Effector memory CD8-positive, alpha-beta T cell (primary cell): ENCODE measurements at regions not wholly inside any gene's neighbourhood (a gene's known extent, or its start where the extent isn't known, plus 50 kb on each side); places are given as distances from the start of the nearest gene placed in this dataset.

ENCODE experiments used
- ATAC-seq: fragments of 150-1000 bp; cut with Tn5 transposase; replicated peaks from 2 replicates; pipeline ENCODE4 v1.10.0; 2021; ENCODE audit warnings: mild to moderate bottlenecking, moderate library complexity
- DNase-seq, 3 experiments: peaks; one replicate each; pipeline ENCODE4 v3.0.0; 2021
- H3K27ac Mint-ChIP-seq, 2 donors: one replicate each; pipeline ENCODE4 v1.8.0; 2022; ENCODE audit warnings: mild to moderate bottlenecking in 2 of 2, mixed read lengths in 2 of 2, moderate library complexity in 2 of 2
- H3K27me3 Mint-ChIP-seq, 2 donors: one replicate each; pipeline ENCODE4 v1.8.0; 2022; ENCODE audit warnings: mixed read lengths in 2 of 2
- H3K36me3 Mint-ChIP-seq: one replicate; pipeline ENCODE4 v1.8.0; 2022; ENCODE audit warnings: mild to moderate bottlenecking, moderate library complexity, mixed read lengths; ENCODE audit not compliant: insufficient read depth
- H3K4me1 Mint-ChIP-seq, 2 donors: one replicate each; pipeline ENCODE4 v1.8.0; 2022; ENCODE audit warnings: low read depth in 2 of 2, mixed read lengths in 2 of 2
- H3K4me3 Mint-ChIP-seq, 2 donors: one replicate each; pipeline ENCODE4 v1.8.0; 2022; ENCODE audit warnings: mild to moderate bottlenecking in 2 of 2, mixed read lengths in 2 of 2, moderate library complexity in 2 of 2
- H3K9me3 Mint-ChIP-seq, 2 donors: one replicate each; pipeline ENCODE4 v1.8.0; 2022; ENCODE audit warnings: mixed read lengths in 2 of 2

GRCh38 chr17:77424585-77425344, 284.0 kb downstream of the SEC14L1 start:
- no peak for DNase-seq
- peak overlapping the region in 1 of 2 donors; percentile 38 for H3K27ac Mint-ChIP-seq

GRCh38 chr17:77425348-77425747, 284.6 kb downstream of the SEC14L1 start:
- H3K27ac Mint-ChIP-seq: peak overlapping the region; percentile 38 to 86
- peak overlapping the region; percentile 35 to 49 for H3K4me3 Mint-ChIP-seq
- H3K36me3 Mint-ChIP-seq: peaks cover 14% of the 10 kb centered on the region
- peaks cover 50 to 63% of the 10 kb centered on the region in 2 donors for H3K4me1 Mint-ChIP-seq
- ATAC-seq (no peak), DNase-seq (no peak)
- no peaks in the 10 kb centered on the region for H3K27me3 Mint-ChIP-seq
- no peaks in the 10 kb centered on the region for H3K9me3 Mint-ChIP-seq

More at GRCh38 chr17:77424585-77425344, 284.0 kb downstream of the SEC14L1 start:
- Mint-ChIP-seq H3K4me3 (no peak overlapping the region), H3K27me3 (no peaks in the 10 kb centered on the region), H3K9me3 (no peaks in the 10 kb centered on the region), H3K36me3 (peaks cover 14% of the 10 kb centered on the region), H3K4me1 (peaks cover 50 to 63% of the 10 kb centered on the region in 2 donors)
- no peak for ATAC-seq

GRCh38 chr17:77425791-77426641, 285.2 kb downstream of the SEC14L1 start:
- Mint-ChIP-seq H3K36me3 (peaks cover 8% of the 10 kb centered on the region), H3K9me3 (no peaks in the 10 kb centered on the region), H3K4me3 (peak overlapping the region; percentile 35 to 49), H3K27ac (peak overlapping the region; percentile 83 to 86), H3K27me3 (no peaks in the 10 kb centered on the region), H3K4me1 (peaks cover 46 to 58% of the 10 kb centered on the region in 2 donors)
- ATAC-seq: peak; percentile 79
- peak in 2 of 3 experiments; percentile 26 to 34 for DNase-seq

- Mint-ChIP-seq H3K27me3 (no peaks in the 10 kb centered on the region), H3K27ac (peak overlapping the region; percentile 83 to 86), H3K4me1 (peaks cover 39 to 50% of the 10 kb centered on the region in 2 donors), H3K4me3 (peak overlapping the region in 1 of 2 donors; percentile 49), H3K9me3 (no peaks in the 10 kb centered on the region), H3K36me3 (peaks cover 8% of the 10 kb centered on the region)
- DNase-seq: no peak
- peak; percentile 32 for ATAC-seq
Observed at GRCh38 chr17:77426676-77427386, 286.1 kb downstream of the SEC14L1 start.

- Mint-ChIP-seq H3K27me3 (no peaks in the 10 kb centered on the region), H3K4me1 (peaks cover 39 to 56% of the 10 kb centered on the region in 2 donors), H3K4me3 (no peak overlapping the region), H3K27ac (peak overlapping the region; percentile 83 to 86), H3K36me3 (peaks cover 10% of the 10 kb centered on the region), H3K9me3 (no peaks in the 10 kb centered on the region)
- ATAC-seq (no peak), DNase-seq (no peak)
Observed at GRCh38 chr17:77427391-77427991, 286.7 kb downstream of the SEC14L1 start.

GRCh38 chr17:77428020-77428748, 287.4 kb downstream of the SEC14L1 start:
- H3K27me3 Mint-ChIP-seq: no peaks in the 10 kb centered on the region
- DNase-seq (no peak), ATAC-seq (no peak)
- peaks cover 10% of the 10 kb centered on the region for H3K36me3 Mint-ChIP-seq
- no peaks in the 10 kb centered on the region for H3K9me3 Mint-ChIP-seq
- H3K4me3 Mint-ChIP-seq: peak overlapping the region; percentile 48 to 51
- H3K27ac Mint-ChIP-seq: peak overlapping the region; percentile 83 to 86
- peaks cover 39 to 58% of the 10 kb centered on the region in 2 donors for H3K4me1 Mint-ChIP-seq

GRCh38 chr17:77428749-77429368, 288.1 kb downstream of the SEC14L1 start:
- peak overlapping the region; percentile 48 to 51 for H3K4me3 Mint-ChIP-seq
- peaks cover 11% of the 10 kb centered on the region for H3K36me3 Mint-ChIP-seq
- ATAC-seq (no peak), DNase-seq (no peak)
- no peaks in the 10 kb centered on the region for H3K9me3 Mint-ChIP-seq
- H3K27ac Mint-ChIP-seq: peak overlapping the region; percentile 22 to 86
- H3K4me1 Mint-ChIP-seq: peaks cover 39 to 56% of the 10 kb centered on the region in 2 donors
- no peaks in the 10 kb centered on the region for H3K27me3 Mint-ChIP-seq

- peaks cover 43 to 60% of the 10 kb centered on the region in 2 donors for H3K4me1 Mint-ChIP-seq
- H3K36me3 Mint-ChIP-seq: peaks cover 13% of the 10 kb centered on the region
- ATAC-seq (no peak), DNase-seq (no peak)
- H3K27ac Mint-ChIP-seq: peak overlapping the region; percentile 22 to 49
- no peaks in the 10 kb centered on the region for H3K27me3 Mint-ChIP-seq
- peak overlapping the region; percentile 14 to 15 for H3K4me3 Mint-ChIP-seq
- no peaks in the 10 kb centered on the region for H3K9me3 Mint-ChIP-seq
Observed at GRCh38 chr17:77429369-77429968, 288.7 kb downstream of the SEC14L1 start.

GRCh38 chr17:77429969-77430752, 289.4 kb downstream of the SEC14L1 start:
- Mint-ChIP-seq H3K27ac (peak overlapping the region; percentile 22 to 49), H3K4me1 (peaks cover 48 to 63% of the 10 kb centered on the region in 2 donors), H3K9me3 (no peaks in the 10 kb centered on the region), H3K36me3 (peaks cover 13% of the 10 kb centered on the region), H3K4me3 (peak overlapping the region; percentile 46 to 49), H3K27me3 (no peaks in the 10 kb centered on the region)
- ATAC-seq (peak; percentile 54), DNase-seq (peak; percentile 77 to 86 (median 85))

- H3K36me3 Mint-ChIP-seq: peaks cover 13% of the 10 kb centered on the region
- peaks cover 49 to 68% of the 10 kb centered on the region in 2 donors for H3K4me1 Mint-ChIP-seq
- H3K9me3 Mint-ChIP-seq: no peaks in the 10 kb centered on the region
- no peak for ATAC-seq
- H3K4me3 Mint-ChIP-seq: peak overlapping the region; percentile 13 to 18
- peak overlapping the region in 1 of 2 donors; percentile 39 for H3K27ac Mint-ChIP-seq
- H3K27me3 Mint-ChIP-seq: no peaks in the 10 kb centered on the region
- DNase-seq: no peak
Observed at GRCh38 chr17:77432034-77432661, 291.4 kb downstream of the SEC14L1 start.

GRCh38 chr17:77432742-77433141, 292.0 kb downstream of the SEC14L1 start:
- ATAC-seq: no peak
- DNase-seq: no peak
- Mint-ChIP-seq H3K4me1 (peaks cover 44 to 66% of the 10 kb centered on the region in 2 donors), H3K36me3 (peaks cover 13% of the 10 kb centered on the region), H3K27me3 (no peaks in the 10 kb centered on the region), H3K9me3 (no peaks in the 10 kb centered on the region), H3K27ac (peak overlapping the region; percentile 39 to 99), H3K4me3 (peak overlapping the region; percentile 18 to 75)
